ENCODE measurements at regions not wholly inside any gene's neighbourhood (a gene's known extent, or its start where the extent isn't known, plus 50 kb on each side); places are given as distances from the start of the nearest gene placed in this dataset.
"Not testable (repeated sequence)": the region's sequence is repeated elsewhere in the genome, so short reads cannot be mapped to it uniquely, and the experiment has no call there.

GRCh38 chr9:67196135-67196534 is 203.8 kb upstream of the SPATA31A3 start:
- H3K9me3 Mint-ChIP-seq; H3K4me3 Mint-ChIP-seq; DNase-seq; H3K36me3 Mint-ChIP-seq (ENCODE audit: insufficient read depth in 2 of 2); H3K27ac Mint-ChIP-seq; H3K4me1 Mint-ChIP-seq (ENCODE audit: low read depth); H3K27me3 Mint-ChIP-seq (ENCODE audit: low read depth); ATAC-seq (replicated peaks in 1 of 2): not testable (repeated sequence)

- H3K4me1 Mint-ChIP-seq (ENCODE audit: low read depth); H3K27ac Mint-ChIP-seq; H3K9me3 Mint-ChIP-seq; DNase-seq; ATAC-seq (replicated peaks in 1 of 2); H3K4me3 Mint-ChIP-seq; H3K27me3 Mint-ChIP-seq (ENCODE audit: low read depth); H3K36me3 Mint-ChIP-seq (ENCODE audit: insufficient read depth in 2 of 2): not testable (repeated sequence)
Observed at GRCh38 chr9:67195357-67195756, 203.0 kb upstream of the SPATA31A3 start.

- not testable (repeated sequence) for H3K4me3 Mint-ChIP-seq; H3K36me3 Mint-ChIP-seq (ENCODE audit: insufficient read depth in 2 of 2); DNase-seq; ATAC-seq (replicated peaks in 1 of 2); H3K27ac Mint-ChIP-seq; H3K4me1 Mint-ChIP-seq (ENCODE audit: low read depth); H3K9me3 Mint-ChIP-seq; H3K27me3 Mint-ChIP-seq (ENCODE audit: low read depth)
Observed at GRCh38 chr9:67179185-67179584, 186.8 kb upstream of the SPATA31A3 start.

- not testable (repeated sequence) for H3K4me1 Mint-ChIP-seq (ENCODE audit: low read depth); H3K27ac Mint-ChIP-seq; H3K27me3 Mint-ChIP-seq (ENCODE audit: low read depth); H3K9me3 Mint-ChIP-seq; ATAC-seq (replicated peaks in 1 of 2); H3K4me3 Mint-ChIP-seq; H3K36me3 Mint-ChIP-seq (ENCODE audit: insufficient read depth in 2 of 2); DNase-seq
Observed at GRCh38 chr9:67175167-67175566, 182.8 kb upstream of the SPATA31A3 start.

GRCh38 chr9:67171721-67172120 is 179.4 kb upstream of the SPATA31A3 start:
- not testable (repeated sequence) for H3K4me3 Mint-ChIP-seq; ATAC-seq (replicated peaks in 1 of 2); H3K9me3 Mint-ChIP-seq

GRCh38 chr9:67168530-67169157 is 176.3 kb upstream of the SPATA31A3 start:
- not testable (repeated sequence) for H3K27ac Mint-ChIP-seq; H3K9me3 Mint-ChIP-seq; H3K4me1 Mint-ChIP-seq (ENCODE audit: low read depth); H3K27me3 Mint-ChIP-seq (ENCODE audit: low read depth); H3K4me3 Mint-ChIP-seq; DNase-seq; ATAC-seq (replicated peaks in 1 of 2); H3K36me3 Mint-ChIP-seq (ENCODE audit: insufficient read depth in 2 of 2)

More at GRCh38 chr9:67171721-67172120, 179.4 kb upstream of the SPATA31A3 start:
- H3K36me3 Mint-ChIP-seq (ENCODE audit: insufficient read depth in 2 of 2); DNase-seq; H3K4me1 Mint-ChIP-seq (ENCODE audit: low read depth); H3K27ac Mint-ChIP-seq; H3K27me3 Mint-ChIP-seq (ENCODE audit: low read depth): not testable (repeated sequence)

GRCh38 chr9:67166335-67166734 is 174.0 kb upstream of the SPATA31A3 start:
- H3K9me3 Mint-ChIP-seq; H3K27me3 Mint-ChIP-seq (ENCODE audit: low read depth); H3K4me1 Mint-ChIP-seq (ENCODE audit: low read depth); H3K27ac Mint-ChIP-seq; DNase-seq; H3K36me3 Mint-ChIP-seq (ENCODE audit: insufficient read depth in 2 of 2); H3K4me3 Mint-ChIP-seq; ATAC-seq (replicated peaks in 1 of 2): not testable (repeated sequence)

- H3K27ac Mint-ChIP-seq; H3K36me3 Mint-ChIP-seq (ENCODE audit: insufficient read depth in 2 of 2); H3K9me3 Mint-ChIP-seq; DNase-seq; H3K27me3 Mint-ChIP-seq (ENCODE audit: low read depth); H3K4me3 Mint-ChIP-seq; H3K4me1 Mint-ChIP-seq (ENCODE audit: low read depth); ATAC-seq (replicated peaks in 1 of 2): not testable (repeated sequence)
Observed at GRCh38 chr9:67162827-67163226, 170.5 kb upstream of the SPATA31A3 start.

GRCh38 chr9:67155218-67155617 is 162.9 kb upstream of the SPATA31A3 start:
- H3K4me3 Mint-ChIP-seq; H3K9me3 Mint-ChIP-seq; H3K27me3 Mint-ChIP-seq (ENCODE audit: low read depth); H3K27ac Mint-ChIP-seq; H3K36me3 Mint-ChIP-seq (ENCODE audit: insufficient read depth in 2 of 2); ATAC-seq (replicated peaks in 1 of 2); DNase-seq; H3K4me1 Mint-ChIP-seq (ENCODE audit: low read depth): not testable (repeated sequence)

- H3K4me1 Mint-ChIP-seq (ENCODE audit: low read depth); H3K27ac Mint-ChIP-seq; H3K36me3 Mint-ChIP-seq (ENCODE audit: insufficient read depth in 2 of 2); H3K4me3 Mint-ChIP-seq; H3K27me3 Mint-ChIP-seq (ENCODE audit: low read depth); H3K9me3 Mint-ChIP-seq; ATAC-seq (replicated peaks in 1 of 2); DNase-seq: not testable (repeated sequence)
Observed at GRCh38 chr9:67153501-67153900, 161.2 kb upstream of the SPATA31A3 start.

GRCh38 chr9:67142392-67143107 is 150.2 kb upstream of the SPATA31A3 start:
- not testable (repeated sequence) for H3K36me3 Mint-ChIP-seq (ENCODE audit: insufficient read depth in 2 of 2); H3K4me1 Mint-ChIP-seq (ENCODE audit: low read depth); H3K27ac Mint-ChIP-seq; H3K9me3 Mint-ChIP-seq; H3K27me3 Mint-ChIP-seq (ENCODE audit: low read depth); H3K4me3 Mint-ChIP-seq; ATAC-seq (replicated peaks in 1 of 2); DNase-seq

- not testable (repeated sequence) for H3K4me3 Mint-ChIP-seq; H3K36me3 Mint-ChIP-seq (ENCODE audit: insufficient read depth in 2 of 2); H3K27ac Mint-ChIP-seq; H3K9me3 Mint-ChIP-seq; H3K4me1 Mint-ChIP-seq (ENCODE audit: low read depth); ATAC-seq (replicated peaks in 1 of 2); H3K27me3 Mint-ChIP-seq (ENCODE audit: low read depth); DNase-seq
Observed at GRCh38 chr9:67136376-67136775, 144.0 kb upstream of the SPATA31A3 start.

- H3K36me3 Mint-ChIP-seq (ENCODE audit: insufficient read depth in 2 of 2); H3K27me3 Mint-ChIP-seq (ENCODE audit: low read depth); ATAC-seq (replicated peaks in 1 of 2); H3K27ac Mint-ChIP-seq; H3K9me3 Mint-ChIP-seq; DNase-seq; H3K4me1 Mint-ChIP-seq (ENCODE audit: low read depth); H3K4me3 Mint-ChIP-seq: not testable (repeated sequence)
Observed at GRCh38 chr9:67133124-67133523, 140.8 kb upstream of the SPATA31A3 start.

GRCh38 chr9:67116761-67117160 is 124.4 kb upstream of the SPATA31A3 start:
- ATAC-seq (replicated peaks in 1 of 2); H3K27me3 Mint-ChIP-seq (ENCODE audit: low read depth); H3K27ac Mint-ChIP-seq; H3K9me3 Mint-ChIP-seq; H3K4me1 Mint-ChIP-seq (ENCODE audit: low read depth); H3K4me3 Mint-ChIP-seq; H3K36me3 Mint-ChIP-seq (ENCODE audit: insufficient read depth in 2 of 2); DNase-seq: not testable (repeated sequence)
